ENCODE measurements at regions not wholly inside any gene's neighbourhood (a gene's known extent, or its start where the extent isn't known, plus 50 kb on each side); places are given as distances from the start of the nearest gene placed in this dataset.

DNA sequence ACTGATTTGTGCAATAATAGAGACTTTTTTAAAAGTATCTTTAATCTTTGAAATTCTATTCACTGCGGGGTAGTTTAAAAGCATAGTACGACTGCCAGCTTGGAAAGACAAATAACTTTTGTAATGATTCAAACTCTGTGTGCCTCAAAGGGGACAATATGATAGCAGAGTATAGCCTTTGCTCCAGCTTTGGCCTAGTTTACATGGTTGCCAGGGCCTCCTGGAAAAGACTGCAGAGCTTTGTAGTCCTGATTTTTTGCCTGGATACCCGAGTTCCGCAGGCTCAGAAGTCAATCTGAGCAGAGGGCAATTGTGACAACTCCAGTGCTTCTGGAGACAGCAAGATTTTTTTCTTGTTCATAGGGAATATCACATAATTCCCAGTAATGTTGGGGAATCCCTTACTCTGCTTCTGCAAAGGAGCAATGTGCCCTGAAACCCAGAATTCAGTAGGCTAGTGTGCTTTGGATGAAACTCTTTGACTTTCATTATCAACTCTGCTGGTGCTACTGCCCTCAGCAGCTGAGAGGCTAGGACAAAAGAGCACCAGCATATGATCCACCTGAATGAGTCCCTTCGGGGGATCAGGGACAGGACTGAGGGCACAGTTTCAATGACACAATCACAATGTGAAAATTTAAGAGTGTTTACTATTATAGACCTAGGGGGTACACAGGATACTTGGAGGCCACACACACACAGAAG is 768.1 kb downstream of the TMEM182 start:
- H3K4me3 ChIP-seq (ENCODE audit: low read depth, low read length): no peak overlapping the region
- 72% methylated on average over 5 of the region's 5 CpGs for WGBS
- DNase-seq (ENCODE audit: extremely low spot score): no peak

GRCh38 chr2:103552775-103553174 is 790.9 kb downstream of the TMEM182 start:
- H3K36me3 ChIP-seq (ENCODE audit: insufficient read depth): no peaks in the 10 kb centered on the region
- 75% methylated on average over 3 of the region's 3 CpGs for WGBS
- H3K27ac ChIP-seq (ENCODE audit: low read depth): no peak overlapping the region
- no peak overlapping the region for H3K4me3 ChIP-seq (ENCODE audit: low read depth, low read length)
- no peak for DNase-seq (ENCODE audit: extremely low spot score)
- no peaks in the 10 kb centered on the region for H3K4me1 ChIP-seq (ENCODE audit: insufficient read depth)

More for the DNA sequence above, 768.1 kb downstream of the TMEM182 start:
- Histone ChIP-seq H3K27ac (ENCODE audit: low read depth) (no peak overlapping the region), H3K36me3 (ENCODE audit: insufficient read depth) (no peaks in the 10 kb centered on the region), H3K4me1 (ENCODE audit: insufficient read depth) (no peaks in the 10 kb centered on the region)

DNA sequence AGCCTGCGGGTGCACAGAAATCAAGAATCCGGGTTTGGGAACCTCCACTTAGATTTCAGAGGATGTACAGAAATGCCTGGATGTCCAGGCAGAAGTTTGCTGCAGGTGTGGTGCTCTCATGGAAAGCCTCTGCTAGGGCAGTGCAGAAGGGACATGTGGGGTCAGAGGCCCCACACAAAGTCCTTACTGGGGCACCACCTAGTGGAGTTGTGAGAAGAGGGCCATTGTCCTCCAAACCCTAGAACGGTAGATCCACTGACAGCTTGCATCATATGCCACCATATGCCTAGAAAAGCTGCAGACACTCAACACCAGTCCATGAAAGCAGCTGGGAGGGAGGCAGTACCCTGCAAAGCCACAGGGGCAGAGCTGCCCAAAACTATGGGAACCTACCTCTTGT is 833.0 kb downstream of the TMEM182 start:
- Histone ChIP-seq H3K4me3 (ENCODE audit: low read depth, low read length) (no peak overlapping the region), H3K27ac (ENCODE audit: low read depth) (no peak overlapping the region), H3K4me1 (ENCODE audit: insufficient read depth) (no peaks in the 10 kb centered on the region), H3K36me3 (ENCODE audit: insufficient read depth) (no peaks in the 10 kb centered on the region)
- WGBS: 86% methylated on average over 3 of the region's 3 CpGs
- DNase-seq (ENCODE audit: extremely low spot score): no peak

DNA sequence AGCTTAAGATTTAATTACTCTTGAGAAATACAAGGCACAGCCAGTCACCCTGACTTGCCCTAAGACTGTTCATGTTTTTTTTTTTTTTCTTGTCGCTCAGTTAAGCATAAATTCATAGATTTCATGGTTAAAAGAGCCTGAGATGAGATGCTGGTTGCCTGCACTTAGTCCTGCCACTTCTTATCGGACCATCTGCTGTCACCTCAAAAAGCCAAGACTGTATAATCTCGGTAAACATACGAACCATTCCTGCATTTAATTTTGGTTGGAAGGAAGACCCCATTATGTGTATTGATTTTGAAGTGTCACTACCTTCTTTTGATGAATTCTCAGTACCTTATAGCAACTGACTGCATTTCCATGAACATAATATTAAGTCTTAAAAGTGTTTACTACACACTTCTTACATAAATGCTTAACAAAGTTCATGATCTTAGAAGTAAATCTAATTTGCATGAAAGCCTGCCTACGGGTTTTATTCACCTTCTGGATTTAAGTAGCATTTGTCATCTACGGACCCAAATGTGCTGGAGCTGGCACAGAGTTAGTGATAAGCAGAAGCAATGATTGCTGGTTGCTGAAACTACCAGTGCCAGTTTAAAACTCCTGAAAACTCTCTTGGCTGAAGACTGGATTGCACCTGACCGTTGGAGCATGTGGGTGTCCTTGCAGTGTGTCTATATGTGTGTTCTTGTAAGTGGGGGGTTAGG is 843.4 kb downstream of the TMEM182 start:
- WGBS: 65% methylated on average over 7 of the region's 7 CpGs
- Histone ChIP-seq H3K4me3 (ENCODE audit: low read depth, low read length) (no peak overlapping the region), H3K4me1 (ENCODE audit: insufficient read depth) (no peaks in the 10 kb centered on the region), H3K36me3 (ENCODE audit: insufficient read depth) (no peaks in the 10 kb centered on the region), H3K27ac (ENCODE audit: low read depth) (no peak overlapping the region)
- no peak for DNase-seq (ENCODE audit: extremely low spot score)

DNA sequence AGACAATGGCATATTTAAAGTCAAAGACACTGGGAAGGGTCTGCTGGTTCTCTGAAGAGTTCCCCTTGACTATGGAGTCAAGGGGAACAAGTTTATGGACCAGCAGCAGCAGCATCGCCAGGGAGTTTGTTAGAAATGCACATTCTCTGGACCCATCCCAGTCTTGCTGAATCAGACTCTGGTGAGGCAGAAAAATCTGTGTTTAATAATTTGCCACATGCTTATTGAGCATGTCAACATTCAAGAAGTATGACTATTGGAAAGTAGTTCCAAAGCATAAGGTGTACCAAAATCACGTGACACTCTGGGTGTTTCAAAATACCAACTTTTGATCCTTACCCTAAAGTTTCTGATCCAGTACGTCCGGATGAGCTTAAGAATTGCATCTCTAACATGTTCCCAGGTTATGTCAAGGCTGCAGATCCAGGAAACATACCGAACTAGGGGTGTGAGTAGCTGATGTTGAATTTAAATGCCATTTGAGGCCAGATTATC is 853.8 kb downstream of the TMEM182 start:
- no peak for DNase-seq (ENCODE audit: extremely low spot score)
- 84% methylated on average over 5 of the region's 5 CpGs for WGBS
- no peaks in the 10 kb centered on the region for H3K36me3 ChIP-seq (ENCODE audit: insufficient read depth)
- no peaks in the 10 kb centered on the region for H3K4me1 ChIP-seq (ENCODE audit: insufficient read depth)
- no peak overlapping the region for H3K4me3 ChIP-seq (ENCODE audit: low read depth, low read length)
- H3K27ac ChIP-seq (ENCODE audit: low read depth): no peak overlapping the region

GRCh38 chr2:103616891-103617290 is 855.1 kb downstream of the TMEM182 start:
- no peak for DNase-seq (ENCODE audit: extremely low spot score)

DNA sequence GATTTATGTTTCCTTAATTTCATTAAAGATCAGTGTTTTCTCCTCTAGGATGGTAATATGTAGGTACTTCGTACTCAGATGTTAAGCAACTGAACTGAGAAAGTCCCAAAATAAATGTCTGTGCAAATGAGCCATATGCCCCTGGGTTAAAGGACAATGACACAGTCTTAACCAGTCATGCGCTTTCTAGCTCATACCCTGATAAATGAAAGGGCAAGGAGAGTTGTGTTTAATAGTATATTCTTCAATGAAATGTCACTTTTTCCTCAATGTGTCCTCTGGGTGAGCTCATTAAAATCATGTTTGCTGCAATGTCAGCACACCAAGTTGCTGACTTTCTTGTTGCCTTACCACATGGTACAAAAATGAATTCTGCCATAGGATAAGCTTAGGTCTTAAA is 856.3 kb downstream of the TMEM182 start:
- no peak overlapping the region for H3K4me3 ChIP-seq (ENCODE audit: low read depth, low read length)
- no peak overlapping the region for H3K27ac ChIP-seq (ENCODE audit: low read depth)
- no peak for DNase-seq (ENCODE audit: extremely low spot score)
- no peaks in the 10 kb centered on the region for H3K36me3 ChIP-seq (ENCODE audit: insufficient read depth)
- H3K4me1 ChIP-seq (ENCODE audit: insufficient read depth): no peaks in the 10 kb centered on the region
- WGBS: 88% methylated on average over 2 of the region's 2 CpGs

More at GRCh38 chr2:103616891-103617290, 855.1 kb downstream of the TMEM182 start:
- H3K27ac ChIP-seq (ENCODE audit: low read depth): no peak overlapping the region
- WGBS: 92% methylated on average over 4 of the region's 4 CpGs
- H3K4me3 ChIP-seq (ENCODE audit: low read depth, low read length): no peak overlapping the region
- no peaks in the 10 kb centered on the region for H3K36me3 ChIP-seq (ENCODE audit: insufficient read depth)
- H3K4me1 ChIP-seq (ENCODE audit: insufficient read depth): no peaks in the 10 kb centered on the region

DNA sequence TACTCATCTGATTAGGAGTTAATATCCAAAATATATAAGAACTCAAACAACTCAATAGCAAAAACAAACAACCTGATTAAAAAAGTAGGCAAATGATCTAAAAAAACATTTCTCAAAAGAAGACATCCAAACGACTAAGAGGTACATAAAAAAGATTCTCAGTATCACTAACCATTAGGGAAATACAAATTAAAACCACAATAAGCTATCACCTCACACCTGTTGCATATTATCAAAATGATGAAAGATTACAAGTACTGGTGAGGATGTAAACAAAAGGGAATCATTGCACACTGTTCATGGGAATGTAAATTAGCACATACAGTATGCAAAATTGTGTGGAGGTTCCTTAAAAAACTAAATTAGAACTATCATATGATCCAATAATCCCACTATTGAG is 865.5 kb downstream of the TMEM182 start:
- no peaks in the 10 kb centered on the region for H3K36me3 ChIP-seq (ENCODE audit: insufficient read depth)
- DNase-seq (ENCODE audit: extremely low spot score): no peak
- H3K4me3 ChIP-seq (ENCODE audit: low read depth, low read length): no peak overlapping the region
- H3K4me1 ChIP-seq (ENCODE audit: insufficient read depth): no peaks in the 10 kb centered on the region
- no peak overlapping the region for H3K27ac ChIP-seq (ENCODE audit: low read depth)
- WGBS: 27% methylated on average over 1 of the region's 1 CpG

GRCh38 chr2:103638978-103639377 is 877.1 kb downstream of the TMEM182 start:
- no peak overlapping the region for H3K4me3 ChIP-seq (ENCODE audit: low read depth, low read length)
- 46% methylated on average over 2 of the region's 2 CpGs for WGBS

GRCh38 chr2:103656558-103656957 is 894.7 kb downstream of the TMEM182 start:
- Histone ChIP-seq H3K4me1 (ENCODE audit: insufficient read depth) (no peaks in the 10 kb centered on the region), H3K36me3 (ENCODE audit: insufficient read depth) (no peaks in the 10 kb centered on the region), H3K27ac (ENCODE audit: low read depth) (no peak overlapping the region), H3K4me3 (ENCODE audit: low read depth, low read length) (no peak overlapping the region)
- no peak for DNase-seq (ENCODE audit: extremely low spot score)
- WGBS: 71% methylated on average over 3 of the region's 3 CpGs

More at GRCh38 chr2:103638978-103639377, 877.1 kb downstream of the TMEM182 start:
- DNase-seq (ENCODE audit: extremely low spot score): no peak
- no peak overlapping the region for H3K27ac ChIP-seq (ENCODE audit: low read depth)
- H3K36me3 ChIP-seq (ENCODE audit: insufficient read depth): no peaks in the 10 kb centered on the region
- no peaks in the 10 kb centered on the region for H3K4me1 ChIP-seq (ENCODE audit: insufficient read depth)

DNA sequence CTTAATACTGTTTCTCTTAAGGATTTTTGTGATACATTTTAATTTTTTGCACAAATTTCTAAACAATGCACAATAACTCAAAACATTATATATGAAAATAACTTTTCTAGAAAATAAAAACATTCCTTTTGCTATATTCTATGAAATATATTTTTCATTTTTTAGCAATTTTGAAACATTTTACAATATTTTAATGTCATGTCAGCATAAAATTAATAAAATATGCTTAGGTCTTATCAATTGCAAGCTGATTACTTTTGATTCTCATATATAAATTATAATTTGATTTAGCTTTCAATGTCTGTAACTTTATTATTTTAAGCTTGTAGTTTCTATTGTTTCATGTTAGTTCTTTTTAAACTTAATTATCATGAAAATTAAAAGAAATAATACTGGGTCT is 898.7 kb downstream of the TMEM182 start:
- Histone ChIP-seq H3K4me3 (ENCODE audit: low read depth, low read length) (no peak overlapping the region), H3K27ac (ENCODE audit: low read depth) (no peak overlapping the region), H3K36me3 (ENCODE audit: insufficient read depth) (no peaks in the 10 kb centered on the region), H3K4me1 (ENCODE audit: insufficient read depth) (no peaks in the 10 kb centered on the region)
- no peak for DNase-seq (ENCODE audit: extremely low spot score)

- Histone ChIP-seq H3K4me1 (ENCODE audit: insufficient read depth) (no peaks in the 10 kb centered on the region), H3K4me3 (ENCODE audit: low read depth, low read length) (no peak overlapping the region), H3K27ac (ENCODE audit: low read depth) (no peak overlapping the region), H3K36me3 (ENCODE audit: insufficient read depth) (no peaks in the 10 kb centered on the region)
- WGBS: 67% methylated on average over 1 of the region's 1 CpG
- DNase-seq (ENCODE audit: extremely low spot score): no peak
Observed at GRCh38 chr2:103660947-103661346, 899.1 kb downstream of the TMEM182 start.

GRCh38 chr2:103664690-103665089 is 902.9 kb downstream of the TMEM182 start:
- H3K4me1 ChIP-seq (ENCODE audit: insufficient read depth): no peaks in the 10 kb centered on the region

DNA sequence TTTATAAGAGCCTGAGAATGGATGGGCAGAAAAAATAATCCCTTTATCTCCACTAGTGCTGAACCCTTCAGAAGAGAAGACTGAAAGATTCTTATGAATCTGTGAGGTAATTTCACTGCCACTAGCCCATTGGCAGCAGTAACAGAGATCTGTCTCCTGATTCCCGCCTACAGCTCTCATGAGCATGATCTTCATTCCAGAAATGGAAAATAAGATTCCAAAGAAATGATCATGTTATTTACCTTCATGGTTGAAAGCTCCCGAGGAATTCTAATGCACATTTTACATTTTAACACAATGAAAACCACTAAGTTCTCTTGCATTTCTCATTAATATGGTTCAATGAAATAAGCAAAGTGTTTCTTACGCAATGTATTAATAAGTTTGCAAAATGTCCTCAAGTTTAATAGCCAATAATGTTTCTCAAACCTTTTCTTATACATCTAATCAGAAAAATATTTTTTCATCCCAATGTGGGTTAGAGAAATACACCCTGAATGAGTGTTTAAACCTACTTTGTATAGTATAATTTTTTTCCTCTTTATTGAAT is 905.6 kb downstream of the TMEM182 start:
- WGBS: 83% methylated on average over 3 of the region's 3 CpGs
- Histone ChIP-seq H3K27ac (ENCODE audit: low read depth) (no peak overlapping the region), H3K36me3 (ENCODE audit: insufficient read depth) (no peaks in the 10 kb centered on the region), H3K4me1 (ENCODE audit: insufficient read depth) (no peaks in the 10 kb centered on the region), H3K4me3 (ENCODE audit: low read depth, low read length) (no peak overlapping the region)
- DNase-seq (ENCODE audit: extremely low spot score): no peak

More at GRCh38 chr2:103664690-103665089, 902.9 kb downstream of the TMEM182 start:
- WGBS: 32% methylated on average over 4 of the region's 4 CpGs
- DNase-seq (ENCODE audit: extremely low spot score): no peak
- Histone ChIP-seq H3K36me3 (ENCODE audit: insufficient read depth) (no peaks in the 10 kb centered on the region), H3K27ac (ENCODE audit: low read depth) (no peak overlapping the region), H3K4me3 (ENCODE audit: low read depth, low read length) (no peak overlapping the region)

All from urinary bladder (tissue), 3 donors.